ENCODE measurements at regions not wholly inside any gene's neighbourhood (a gene's known extent, or its start where the extent isn't known, plus 50 kb on each side); places are given as distances from the start of the nearest gene placed in this dataset.
A peak's percentile ranks its signal among the peaks of the same experiment; 100 is the strongest.

- no peak for DNase-seq (ENCODE audit: low spot score)
Observed at GRCh38 chr4:128758314-128758922, 51.1 kb upstream of the JADE1 start.

- DNase-seq (ENCODE audit: low spot score) = peak; percentile 9
Observed at GRCh38 chr4:128757712-128758111, 51.8 kb upstream of the JADE1 start.

- no peak for DNase-seq (ENCODE audit: low spot score)
Observed at GRCh38 chr4:128751354-128751753, 58.1 kb upstream of the JADE1 start.

GRCh38 chr4:128741748-128742147 is 67.8 kb upstream of the JADE1 start:
- peak; percentile 7 for DNase-seq (ENCODE audit: low spot score)

GRCh38 chr4:128737098-128737513 is 72.4 kb upstream of the JADE1 start:
- no peak for DNase-seq (ENCODE audit: low spot score)

GRCh38 chr4:128735714-128736113 is 73.8 kb upstream of the JADE1 start:
- DNase-seq (ENCODE audit: low spot score) = no peak

- DNase-seq (ENCODE audit: low spot score) = no peak
Observed at GRCh38 chr4:128728190-128728589, 81.3 kb upstream of the JADE1 start.

- no peak for DNase-seq (ENCODE audit: low spot score)
Observed at GRCh38 chr4:128727658-128728057, 81.8 kb upstream of the JADE1 start.

GRCh38 chr4:128725405-128726055 is 84.0 kb upstream of the JADE1 start:
- no peak for DNase-seq (ENCODE audit: low spot score)

- no peak for DNase-seq (ENCODE audit: low spot score)
Observed at GRCh38 chr4:128722911-128723310, 86.6 kb upstream of the JADE1 start.

GRCh38 chr4:128721896-128722295 is 87.6 kb upstream of the JADE1 start:
- DNase-seq (ENCODE audit: low spot score) = no peak

- DNase-seq (ENCODE audit: low spot score) = no peak
Observed at GRCh38 chr4:128720270-128720669, 89.2 kb upstream of the JADE1 start.

GRCh38 chr4:128718768-128719167 is 90.7 kb upstream of the JADE1 start:
- DNase-seq (ENCODE audit: low spot score) = no peak

- no peak for DNase-seq (ENCODE audit: low spot score)
Observed at GRCh38 chr4:128716338-128716737, 93.2 kb upstream of the JADE1 start.

GRCh38 chr4:128715616-128716015 is 93.9 kb upstream of the JADE1 start:
- no peak for DNase-seq (ENCODE audit: low spot score)

- DNase-seq (ENCODE audit: low spot score) = no peak
Observed at GRCh38 chr4:128711361-128711760, 98.1 kb upstream of the JADE1 start.

GRCh38 chr4:128709268-128709667 is 100.2 kb upstream of the JADE1 start:
- no peak for DNase-seq (ENCODE audit: low spot score)

- no peak for DNase-seq (ENCODE audit: low spot score)
Observed at GRCh38 chr4:128707864-128708263, 101.6 kb upstream of the JADE1 start.

- DNase-seq (ENCODE audit: low spot score) = no peak
Observed at GRCh38 chr4:128703948-128704347, 105.6 kb upstream of the JADE1 start.

GRCh38 chr4:128700659-128701350 is 108.7 kb upstream of the JADE1 start:
- no peak for DNase-seq (ENCODE audit: low spot score)

- DNase-seq (ENCODE audit: low spot score) = no peak
Observed at GRCh38 chr4:128698386-128698785, 111.1 kb upstream of the JADE1 start.

- no peak for DNase-seq (ENCODE audit: low spot score)
Observed at GRCh38 chr4:128697323-128697722, 112.2 kb upstream of the JADE1 start.

- no peak for DNase-seq (ENCODE audit: low spot score)
Observed at GRCh38 chr4:128690011-128690410, 119.5 kb upstream of the JADE1 start.
